HG03108 (cell line): ENCODE measurements at regions not wholly inside any gene's neighbourhood (a gene's known extent, or its start where the extent isn't known, plus 50 kb on each side); places are given as distances from the start of the nearest gene placed in this dataset.

Experiments
- ATAC-seq: cut with Tn5 transposase; IDR thresholded peaks from one replicate; pipeline ENCODE4 v1.9.1; 2021; ENCODE audit warnings: moderate library complexity; ENCODE audit not compliant: unreplicated experiment

- ATAC-seq, result no peak
Measured at GRCh38 chr1:219477861-219478260, 135.0 kb downstream of the ZC3H11B start.

- ATAC-seq, result no peak
Measured at GRCh38 chr1:219476716-219477115, 136.2 kb downstream of the ZC3H11B start.

DNA sequence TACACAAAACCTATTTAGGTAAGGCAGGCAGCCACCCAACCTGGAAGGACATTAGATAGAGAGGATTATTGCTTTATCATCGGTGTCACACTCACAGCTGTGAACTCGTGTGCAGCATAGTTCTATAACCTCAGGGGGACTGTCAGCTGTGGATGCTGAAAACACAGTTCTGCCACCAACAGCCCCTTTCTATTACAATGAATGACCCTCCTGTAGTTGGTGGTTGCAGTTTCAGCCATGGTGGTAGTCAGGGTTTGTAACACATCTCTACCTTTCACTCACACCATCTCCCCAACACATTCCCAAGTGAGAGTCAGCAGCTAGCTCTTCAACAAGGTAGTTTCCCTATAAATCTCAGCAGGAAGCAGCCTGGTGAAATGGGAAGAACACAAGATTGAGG lies 136.8 kb downstream of the ZC3H11B start:
- peak; percentile 84 for ATAC-seq

DNA sequence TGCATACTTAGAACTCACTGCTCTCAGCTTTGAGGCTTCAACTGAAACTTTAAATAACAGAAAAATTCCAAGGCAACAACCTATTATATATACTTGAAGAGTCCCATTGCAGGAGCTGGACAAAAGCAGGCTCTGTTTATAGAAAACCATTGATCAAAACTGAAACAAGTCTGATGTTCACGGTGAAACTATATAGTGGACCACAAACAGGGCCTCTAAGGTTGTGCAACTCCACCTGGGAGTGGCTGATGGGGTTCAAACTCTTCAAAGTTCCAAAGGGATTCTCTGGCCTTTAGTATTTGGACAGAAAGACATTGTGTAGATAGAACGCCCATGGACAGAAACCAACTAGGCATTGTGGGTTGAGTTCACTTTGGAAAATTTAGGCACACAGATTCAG lies 140.3 kb downstream of the ZC3H11B start:
- no peak for ATAC-seq

- ATAC-seq, result no peak
Measured at GRCh38 chr1:219467524-219467923, 145.4 kb downstream of the ZC3H11B start.

- ATAC-seq, result no peak
Measured at GRCh38 chr1:219466766-219467165, 146.1 kb downstream of the ZC3H11B start.

DNA sequence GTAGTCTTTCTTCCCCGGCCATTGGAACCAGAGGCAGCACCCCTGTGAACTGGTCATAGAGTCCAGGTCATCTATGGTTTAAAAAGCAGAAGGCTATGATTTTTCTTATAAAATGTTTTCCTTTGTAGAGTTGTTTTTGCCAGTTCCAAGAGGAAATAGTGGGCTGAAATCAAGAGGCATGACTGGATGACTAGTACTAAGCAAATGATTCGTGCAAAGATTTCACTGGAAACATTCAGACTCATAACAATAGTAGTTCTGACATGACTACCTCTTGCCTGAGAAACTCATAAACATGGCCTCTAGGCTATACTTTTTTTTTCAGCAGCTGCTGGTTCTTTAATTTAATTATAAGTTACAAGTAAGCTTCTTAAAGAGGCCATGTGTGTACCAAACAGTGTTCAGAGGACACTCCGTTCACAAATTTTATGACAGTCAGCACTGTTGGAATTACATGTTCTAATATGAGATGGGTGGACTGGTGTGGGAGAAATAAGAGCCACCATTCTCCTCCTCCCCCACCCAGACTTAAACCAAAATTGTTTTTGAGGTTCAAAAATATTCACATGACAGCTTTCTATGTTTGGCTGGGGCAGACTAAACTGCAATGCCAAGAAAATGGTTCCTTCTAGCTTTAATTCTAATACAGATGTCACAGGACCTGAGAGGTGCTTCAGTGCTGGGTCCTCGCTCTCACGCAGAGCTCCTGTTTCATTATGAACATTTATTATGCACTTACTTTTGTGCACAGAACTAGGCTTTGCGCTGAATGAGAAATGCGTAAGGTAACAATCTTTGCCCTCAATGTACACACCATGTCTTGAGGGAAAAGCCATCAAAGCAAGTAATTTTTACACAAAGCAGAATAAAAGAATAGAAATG lies 147.5 kb downstream of the ZC3H11B start:
- peak; percentile 45 for ATAC-seq

DNA sequence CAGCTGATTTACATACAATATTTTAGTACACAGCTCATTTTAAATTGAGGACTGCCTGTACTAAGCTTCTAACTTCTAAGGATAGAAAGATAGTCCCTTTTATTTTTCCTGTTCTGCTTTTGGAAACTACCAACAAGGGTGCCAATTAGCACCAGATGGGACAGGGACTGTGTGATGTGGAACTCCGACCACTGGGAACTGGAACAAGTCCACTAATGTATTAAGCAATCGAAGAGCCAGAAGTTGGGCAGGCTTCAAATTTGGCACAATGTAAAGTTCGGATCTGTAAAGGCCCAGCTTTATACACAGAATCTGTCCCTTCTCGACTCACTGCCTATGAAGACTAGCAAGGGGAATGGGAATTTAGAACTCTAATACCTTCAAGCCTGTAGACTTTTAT lies 149.3 kb downstream of the ZC3H11B start:
- ATAC-seq, result no peak

DNA sequence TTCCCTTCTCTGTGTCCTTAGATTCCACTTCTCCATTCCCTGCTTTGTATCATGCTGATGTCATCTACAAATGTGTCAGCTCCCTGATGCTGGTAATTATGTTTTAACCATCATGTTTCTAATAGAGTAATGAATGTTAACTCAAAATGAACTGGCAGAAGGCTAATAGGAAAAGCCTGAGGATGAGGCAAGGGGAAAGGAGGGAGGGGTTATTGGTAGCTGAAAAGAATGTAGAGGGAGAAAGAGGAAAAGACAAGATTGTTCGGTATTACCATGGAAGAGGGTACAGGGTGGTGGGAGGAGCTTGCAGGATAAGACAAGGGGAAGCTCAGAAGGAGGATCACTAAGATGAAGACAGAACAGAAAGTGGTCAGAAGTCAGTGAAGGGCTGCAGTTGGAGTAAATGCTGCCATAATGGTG lies 150.9 kb downstream of the ZC3H11B start:
- ATAC-seq, result no peak

GRCh38 chr1:219460896-219461815 lies 151.7 kb downstream of the ZC3H11B start:
- peak; percentile 73 for ATAC-seq

DNA sequence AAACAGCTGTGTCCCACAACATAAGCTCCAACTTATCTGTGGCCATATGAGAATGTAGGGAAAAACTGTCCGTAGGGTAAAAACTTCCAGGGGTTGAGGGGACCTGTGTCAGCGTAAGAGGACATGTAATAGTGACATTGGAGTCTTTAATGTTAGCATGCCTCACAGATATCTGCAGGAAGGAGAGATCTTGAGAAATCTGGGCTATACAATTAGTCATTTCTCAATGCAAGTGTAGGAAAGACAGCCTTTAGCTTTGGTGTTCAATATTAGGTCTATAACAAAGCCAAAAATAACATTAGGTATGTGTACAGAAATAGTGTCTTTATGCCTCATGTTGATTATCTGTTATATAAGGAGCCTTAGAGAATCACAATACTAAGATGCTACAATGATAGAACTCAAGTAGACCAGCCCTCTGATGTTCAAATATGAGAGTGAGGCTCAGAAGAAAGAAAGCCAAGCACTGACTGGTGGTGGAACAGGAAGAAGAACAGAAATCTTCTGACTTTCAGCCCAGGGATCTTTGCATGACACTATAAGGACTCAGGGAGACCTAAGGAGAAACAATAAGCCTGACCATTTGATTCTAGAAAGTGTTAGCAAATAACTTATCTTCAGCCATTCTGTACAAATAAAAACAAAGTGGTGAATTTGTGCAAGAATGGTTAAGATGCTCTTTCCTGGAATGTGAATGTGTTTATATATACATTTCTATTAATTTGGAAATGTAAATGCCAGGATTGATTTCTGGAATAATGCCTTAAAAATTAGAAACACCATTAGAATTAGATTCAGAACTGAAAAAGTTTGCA lies 152.6 kb downstream of the ZC3H11B start:
- ATAC-seq, result no peak

DNA sequence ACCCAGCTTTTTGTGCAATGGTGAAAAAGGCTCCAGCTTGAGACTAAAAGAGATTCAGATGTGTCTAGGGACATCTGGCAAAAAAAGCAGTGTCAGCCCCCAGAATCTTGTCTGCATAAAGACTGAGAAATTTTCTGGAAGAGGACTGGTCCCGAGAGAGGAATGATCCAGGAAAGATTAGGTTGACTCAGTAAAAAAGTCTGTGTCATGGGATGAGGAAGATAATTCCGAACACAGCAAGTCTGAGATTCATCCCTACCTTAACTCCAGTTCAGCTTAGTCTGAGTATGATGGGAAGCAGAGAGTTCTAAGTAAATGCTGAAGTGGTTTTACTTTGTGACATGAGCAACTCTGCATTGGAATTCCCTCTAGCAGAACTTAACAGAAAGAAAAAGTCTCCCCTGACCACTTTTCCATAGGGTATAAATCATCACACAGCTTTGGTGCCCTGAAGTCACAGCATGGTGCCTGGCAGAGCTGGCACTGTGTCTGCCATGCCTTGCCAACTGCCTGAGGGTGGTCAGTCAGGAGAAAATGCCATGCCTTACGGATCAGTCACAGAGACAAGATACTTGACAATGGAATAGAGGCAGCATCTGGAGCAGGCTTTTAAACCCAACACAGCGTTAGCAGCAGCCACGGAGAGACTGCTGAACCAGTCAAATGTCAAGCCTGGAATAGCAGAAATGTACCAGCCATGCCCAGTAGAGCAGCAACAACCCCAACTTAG lies 153.4 kb downstream of the ZC3H11B start:
- no peak for ATAC-seq

GRCh38 chr1:219446288-219446687 lies 166.6 kb downstream of the ZC3H11B start:
- no peak for ATAC-seq

DNA sequence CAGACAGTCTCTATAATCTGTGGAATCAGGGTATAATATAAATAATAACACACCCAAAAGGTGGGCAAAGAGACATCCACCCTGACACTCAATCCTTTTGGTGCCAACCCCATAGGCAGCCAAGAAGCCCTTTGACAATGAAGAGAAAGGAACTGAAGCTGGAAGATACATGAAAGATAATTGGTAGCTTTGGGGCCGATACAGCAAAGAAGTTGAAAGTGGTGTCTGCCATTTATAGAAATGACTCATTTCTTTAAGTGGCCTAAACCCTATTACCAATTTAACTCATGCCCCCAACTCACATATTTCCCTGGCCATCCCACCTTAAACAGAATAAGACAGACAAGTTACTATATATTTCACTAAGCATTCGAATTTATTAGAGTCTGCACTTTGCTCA lies 167.0 kb downstream of the ZC3H11B start:
- no peak for ATAC-seq

- ATAC-seq, result no peak
Measured at GRCh38 chr1:219444474-219444873, 168.4 kb downstream of the ZC3H11B start.

GRCh38 chr1:219443763-219444162 lies 169.1 kb downstream of the ZC3H11B start:
- no peak for ATAC-seq

DNA sequence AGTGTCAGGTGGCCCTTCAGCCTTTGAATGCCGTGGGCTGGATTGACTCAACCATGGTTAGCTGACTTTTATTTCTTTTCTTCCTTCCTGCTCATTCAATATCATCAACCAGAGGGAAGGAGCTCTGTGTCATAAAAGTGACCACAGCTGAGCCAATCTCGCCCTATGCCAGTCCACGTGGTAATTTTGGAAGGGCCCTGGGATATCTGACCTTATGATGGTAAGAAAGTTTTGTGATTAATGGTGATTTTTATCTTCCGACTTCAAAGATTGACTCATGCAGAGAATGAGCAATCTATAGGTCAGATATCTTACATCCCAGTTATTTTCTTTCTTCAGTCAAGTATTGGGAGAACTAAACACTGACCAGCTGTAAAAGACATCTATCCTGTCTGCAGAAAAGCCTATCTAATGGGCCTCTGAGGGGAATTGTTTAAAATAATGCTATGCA lies 170.3 kb downstream of the ZC3H11B start:
- no peak for ATAC-seq

DNA sequence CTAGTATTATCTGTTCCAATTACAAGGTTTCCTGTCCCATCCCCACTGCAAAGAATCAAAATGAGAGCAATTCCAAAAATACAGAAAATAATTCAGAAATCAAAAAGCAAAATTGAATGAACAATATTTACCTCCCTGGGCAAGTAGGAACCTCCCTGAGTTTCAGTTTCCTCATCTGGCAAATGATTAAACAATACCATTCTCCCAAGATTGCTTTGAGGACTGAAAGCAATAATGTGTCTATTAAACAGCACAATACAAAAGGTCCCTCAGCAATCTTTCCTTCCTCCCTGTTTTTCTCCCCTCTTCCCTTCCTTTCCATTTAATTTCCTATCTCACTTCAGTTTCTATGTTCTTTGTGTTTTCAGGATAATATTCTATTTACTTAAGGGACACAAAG lies 171.0 kb downstream of the ZC3H11B start:
- ATAC-seq, result no peak

GRCh38 chr1:219439376-219439775 lies 173.5 kb downstream of the ZC3H11B start:
- no peak for ATAC-seq

- ATAC-seq, result no peak
Measured at GRCh38 chr1:219438386-219438785, 174.5 kb downstream of the ZC3H11B start.
